ENCODE measurements at regions not wholly inside any gene's neighbourhood (a gene's known extent, or its start where the extent isn't known, plus 50 kb on each side); places are given as distances from the start of the nearest gene placed in this dataset.
"Not testable (repeated sequence)": the region's sequence is repeated elsewhere in the genome, so short reads cannot be mapped to it uniquely, and the experiment has no call there.

DNA sequence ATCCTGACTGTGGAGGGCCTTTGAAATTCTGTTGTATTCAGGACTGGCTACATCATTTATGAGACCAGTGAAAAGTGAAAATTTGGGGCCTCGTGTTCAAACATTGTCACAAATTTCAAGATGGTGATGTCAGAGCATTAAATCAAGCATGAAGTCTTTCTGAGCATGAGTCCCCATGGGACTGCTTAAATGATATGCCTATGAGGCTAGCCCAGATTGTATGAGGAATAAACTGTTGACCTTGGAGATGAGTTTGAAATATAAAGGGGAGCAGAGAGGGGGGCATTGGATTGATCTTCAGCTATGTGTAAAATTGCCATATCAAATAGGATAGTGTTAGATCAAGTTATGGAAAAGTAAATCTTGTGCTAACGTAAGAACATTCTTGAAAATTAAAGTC, 230.0 kb downstream of the SPANXN3 start:
- Histone ChIP-seq H3K4me1 (no peaks in the 10 kb centered on the region), H3K27me3 (no peaks in the 10 kb centered on the region), H3K4me3 (no peak overlapping the region), H3K9me3 (no peaks in the 10 kb centered on the region), H3K36me3 (no peaks in the 10 kb centered on the region), H3K27ac (no peak overlapping the region)
- intact Hi-C loops (cut with DNase I; ENCODE audit: low total_unique reads): no loop called here
- WGBS, 5 donors: 31 to 41% (median 34%) methylated on average over 2 of the region's 2 CpGs
- TF ChIP-seq EP300 (IDR thresholded peaks at IDR 0.05): no peak
- no peak for TF ChIP-seq POLR2A (IDR thresholded peaks at IDR 0.05)
- no peak for TF ChIP-seq POLR2AphosphoS5 (IDR thresholded peaks at IDR 0.05)
- no peak for TF ChIP-seq CTCF (IDR thresholded peaks at IDR 0.05)
- DNase-seq: no peak

DNA sequence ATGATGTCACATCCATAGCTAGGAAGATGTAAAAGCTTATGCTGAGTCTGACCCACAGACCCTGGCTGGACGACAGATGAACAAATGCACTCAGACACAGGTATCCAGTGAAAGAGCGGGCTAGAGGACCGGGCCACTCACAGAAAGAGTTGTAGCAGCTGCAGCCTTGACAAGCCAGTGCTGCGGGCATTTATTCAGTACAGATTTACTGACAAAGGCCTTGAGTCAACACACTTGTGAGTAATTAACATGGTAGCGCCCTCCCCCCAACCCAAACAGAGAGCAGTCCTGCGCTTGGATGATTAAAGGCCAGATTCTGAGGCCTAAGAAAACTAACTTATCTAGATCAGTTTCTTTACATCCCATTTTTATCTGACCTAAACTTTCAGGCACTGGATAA, 244.6 kb downstream of the SPANXN4 start:
- Histone ChIP-seq H3K27me3 (no peaks in the 10 kb centered on the region), H3K36me3 (no peaks in the 10 kb centered on the region), H3K4me3 (no peak overlapping the region), H3K4me1 (no peaks in the 10 kb centered on the region), H3K27ac (no peak overlapping the region), H3K9me3 (no peaks in the 10 kb centered on the region)
- TF ChIP-seq EP300 (IDR thresholded peaks at IDR 0.05) (no peak), CTCF (IDR thresholded peaks at IDR 0.05) (no peak), POLR2A (IDR thresholded peaks at IDR 0.05) (no peak), POLR2AphosphoS5 (IDR thresholded peaks at IDR 0.05) (no peak)
- 58 to 87% (median 67%) methylated on average over 6 of the region's 6 CpGs for WGBS, 5 donors
- intact Hi-C loops (cut with DNase I; ENCODE audit: low total_unique reads): no loop called here
- DNase-seq: no peak

DNA sequence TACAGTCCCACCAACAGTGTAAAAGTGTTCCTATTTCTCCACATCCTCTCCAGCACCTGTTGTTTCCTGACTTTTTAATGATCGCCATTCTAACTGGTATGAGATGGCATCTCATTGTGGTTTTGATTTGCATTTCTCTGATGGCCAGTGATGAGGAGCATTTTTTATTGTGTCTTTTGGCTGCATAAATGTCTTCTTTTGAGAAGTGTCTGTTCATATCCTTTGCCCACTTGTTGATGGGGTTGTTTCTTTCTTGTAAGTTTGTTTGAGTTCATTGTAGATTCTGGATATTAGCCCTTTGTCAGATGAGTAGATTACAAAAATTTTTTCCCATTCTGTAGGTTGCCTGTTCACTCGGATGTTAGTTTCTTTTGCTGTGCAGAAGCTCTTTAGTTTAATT, 218.9 kb downstream of the SPANXN4 start:
- intact Hi-C loops (cut with DNase I; ENCODE audit: low total_unique reads); DNase-seq; H3K36me3 ChIP-seq; H3K27ac ChIP-seq; H3K4me3 ChIP-seq; H3K27me3 ChIP-seq; H3K9me3 ChIP-seq; H3K4me1 ChIP-seq: not testable (repeated sequence)
- WGBS, 5 donors: 82 to 92% (median 88%) methylated on average over 1 to 2 of the region's 2 CpGs

GRCh38 chrX:143240658-143241057, 214.9 kb downstream of the SPANXN4 start:
- H3K4me3 ChIP-seq: no peak overlapping the region
- 82 to 92% (median 86%) methylated on average over 1 of the region's 1 CpG for WGBS, 5 donors
- intact Hi-C loops (cut with DNase I; ENCODE audit: low total_unique reads): no loop called here
- no peak for DNase-seq
- TF ChIP-seq POLR2A (IDR thresholded peaks at IDR 0.05) (no peak), POLR2AphosphoS5 (IDR thresholded peaks at IDR 0.05) (no peak), EP300 (IDR thresholded peaks at IDR 0.05) (no peak), CTCF (IDR thresholded peaks at IDR 0.05) (no peak)
- H3K9me3 ChIP-seq: no peaks in the 10 kb centered on the region
- H3K27me3 ChIP-seq: no peaks in the 10 kb centered on the region
- no peaks in the 10 kb centered on the region for H3K36me3 ChIP-seq
- H3K4me1 ChIP-seq: no peaks in the 10 kb centered on the region
- no peak overlapping the region for H3K27ac ChIP-seq

DNA sequence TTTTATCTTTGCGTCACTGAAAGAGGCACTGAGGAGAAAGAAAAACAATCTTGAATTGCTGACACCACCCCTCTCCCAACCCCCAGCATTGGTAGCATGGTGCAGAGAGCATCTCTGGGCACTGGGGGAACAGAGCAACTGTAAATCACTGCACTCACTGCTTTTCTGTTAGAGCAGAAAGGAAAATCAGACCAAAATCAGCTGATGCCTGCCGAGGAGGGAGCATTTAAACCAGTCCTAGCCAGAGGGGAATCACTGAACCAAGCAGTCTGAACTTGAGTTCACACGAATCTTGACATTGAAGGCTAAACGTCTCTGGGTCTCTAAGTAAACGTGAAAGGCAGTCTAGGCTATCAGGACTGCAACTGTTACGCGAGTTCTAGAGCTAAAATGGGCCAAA, 205.8 kb downstream of the SPANXN4 start:
- no peaks in the 10 kb centered on the region for H3K36me3 ChIP-seq
- whole genome bisulfite sequencing, 5 donors: 68 to 84% (median 82%) methylated on average over 3 to 7 of the region's 7 CpGs
- no peaks in the 10 kb centered on the region for H3K4me1 ChIP-seq
- intact Hi-C loops (cut with DNase I; ENCODE audit: low total_unique reads): no loop called here
- TF ChIP-seq POLR2A (IDR thresholded peaks at IDR 0.05) (no peak), POLR2AphosphoS5 (IDR thresholded peaks at IDR 0.05) (no peak)
- no peak overlapping the region for H3K27ac ChIP-seq
- no peaks in the 10 kb centered on the region for H3K27me3 ChIP-seq
- peaks cover 0 to 7% (median 0%) of the 10 kb centered on the region in 4 donors for H3K9me3 ChIP-seq
- no peak for DNase-seq
- no peak overlapping the region for H3K4me3 ChIP-seq

GRCh38 chrX:143228600-143228999, 202.9 kb downstream of the SPANXN4 start:
- H3K9me3 ChIP-seq; H3K36me3 ChIP-seq; H3K4me1 ChIP-seq; DNase-seq; H3K27me3 ChIP-seq; intact Hi-C loops (cut with DNase I; ENCODE audit: low total_unique reads); H3K4me3 ChIP-seq; H3K27ac ChIP-seq: not testable (repeated sequence)
- 91 to 98% (median 93%) methylated on average over 11 to 26 of the region's 27 CpGs for WGBS, 5 donors

Measured in stomach (tissue), 8 donors.